ENCODE measurements at regions not wholly inside any gene's neighbourhood (a gene's known extent, or its start where the extent isn't known, plus 50 kb on each side); places are given as distances from the start of the nearest gene placed in this dataset.

DNA sequence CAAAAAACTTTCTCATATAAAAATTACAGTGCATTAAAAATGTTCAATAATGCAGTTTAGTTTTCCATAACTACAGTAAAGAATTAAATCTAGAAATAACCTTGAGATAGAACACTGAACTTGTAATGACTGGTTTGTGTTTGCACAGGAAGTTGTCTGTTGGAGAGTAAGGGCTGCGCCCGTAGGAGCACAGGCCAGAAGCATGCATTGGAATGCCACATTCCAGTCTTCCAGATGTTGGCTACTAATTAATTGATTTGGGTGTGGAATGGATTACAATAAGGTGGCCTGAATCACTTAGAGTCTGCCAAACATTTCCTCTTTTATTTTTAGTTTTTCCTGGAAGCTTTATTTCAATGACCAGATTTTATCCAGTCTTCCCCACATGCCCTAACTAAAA is 582.6 kb upstream of the MMS22L start:
- no peak overlapping the region for H3K56ac ChIP-seq (replicated peaks; ENCODE audit: insufficient read length, low read depth, low read length)
- ChIA-PET CTCF (ENCODE audit: partially characterized antibody) (no interaction called here), POLR2A (ENCODE audit: partially characterized antibody) (no interaction called here)
- no peaks in the 10 kb centered on the region for H3K27me3 ChIP-seq (replicated peaks in 1 of 4; ENCODE audit: control insufficient read depth in 3 of 4, extremely low read depth in 1 of 4, insufficient read depth in 3 of 4, low read length in 3 of 4)
- H3K9ac ChIP-seq (replicated peaks in 1 of 4; ENCODE audit: extremely low read depth in 1 of 4, low read depth in 3 of 4, low read length in 3 of 4) = no peak overlapping the region
- H3K4me3 ChIP-seq (ENCODE audit: extremely low read depth in 1 of 4, insufficient read depth in 2 of 4, low read depth in 3 of 4, low read length in 4 of 4) = no peak overlapping the region
- H4K91ac ChIP-seq (replicated peaks; ENCODE audit: insufficient read length, low read length) = no peak overlapping the region
- H3K79me2 ChIP-seq (ENCODE audit: control insufficient read depth in 1 of 2, insufficient read depth in 2 of 2, low read length in 2 of 2) = no peaks in the 10 kb centered on the region
- no peak overlapping the region for H4K8ac ChIP-seq (ENCODE audit: extremely low read depth, insufficient read depth, low read length)
- peak overlapping the region; percentile 52 for H4K5ac ChIP-seq (ENCODE audit: insufficient read length, low read depth, low read length)
- H2BK20ac ChIP-seq (ENCODE audit: low read length) = no peak overlapping the region
- no peaks in the 10 kb centered on the region for H3K9me3 ChIP-seq (ENCODE audit: insufficient read depth in 2 of 2, low read depth in 1 of 2, low read length in 1 of 2)
- no peaks in the 10 kb centered on the region for H4K20me1 ChIP-seq (replicated peaks in 1 of 2; ENCODE audit: control insufficient read depth in 1 of 2, insufficient read depth in 2 of 2, low read length in 2 of 2)
- no peak overlapping the region for H3K4me2 ChIP-seq (ENCODE audit: insufficient read depth in 1 of 2, low read depth in 2 of 2, low read length in 2 of 2)
- FAIRE-seq (no peak), DNase-seq (ENCODE audit: low read depth in 1 of 2, low spot score in 2 of 2) (no peak)
- H3K79me1 ChIP-seq (ENCODE audit: low read depth, low read length) = no peaks in the 10 kb centered on the region
- no peak overlapping the region for H2BK120ac ChIP-seq (replicated peaks; ENCODE audit: low read depth, low read length)
- H3K14ac ChIP-seq (ENCODE audit: insufficient read length) = no peak overlapping the region
- TF ChIP-seq TEAD4 (IDR thresholded peaks at IDR 0.05; ENCODE audit: low read depth, low read length) = peak; percentile 56; the same call in 1 of the 2 replicates
- TF ChIP-seq CHD2 (IDR thresholded peaks at IDR 0.05; ENCODE audit: low read length) = no peak
- 0 out of 2 replicates have a peak, but pooled peaks have one; percentile 31 for TF ChIP-seq TCF12 (IDR thresholded peaks at IDR 0.05; ENCODE audit: low read depth, low read length)
- H2BK5ac ChIP-seq (ENCODE audit: low read depth, low read length) = no peak overlapping the region
- H2BK15ac ChIP-seq (ENCODE audit: low read length) = no peak overlapping the region
- H3K27ac ChIP-seq (ENCODE audit: low read depth, low read length) = no peak overlapping the region
- no peaks in the 10 kb centered on the region for H3K36me3 ChIP-seq (ENCODE audit: control insufficient read depth in 2 of 4, insufficient read depth in 4 of 4, low read length in 3 of 4)
- peaks cover 0 to 5% (median 0%) of the 10 kb centered on the region in 4 experiments; a peak in 1 of 7 replicates for H3K4me1 ChIP-seq (replicated peaks in 1 of 4; ENCODE audit: control insufficient read depth in 3 of 4, insufficient read depth in 4 of 4, low read length in 3 of 4)
- no peak overlapping the region for H3K18ac ChIP-seq (ENCODE audit: extremely low read depth, low read length)
- no peaks in the 10 kb centered on the region for H3K23me2 ChIP-seq (ENCODE audit: low read depth, low read length)
- no peak overlapping the region for H2AK5ac ChIP-seq (ENCODE audit: low read depth, low read length)
- H3K23ac ChIP-seq (ENCODE audit: insufficient read length) = no peak overlapping the region
- H2AFZ ChIP-seq (ENCODE audit: low read length) = no peak overlapping the region
- WGBS, 2 experiments (ENCODE audit: extremely low coverage in 1 of 2, insufficient coverage in 1 of 2, insufficient read length in 1 of 2, insufficient replicate concordance in 2 of 2, low coverage in 1 of 2, low lambda C conversion rate in 2 of 2, missing lambda C conversion rate in 1 of 2) = 86% methylated on average over 2 of the region's 2 CpGs; no CpG with 5 or more reads in 1 of the 2 experiments
- H2BK12ac ChIP-seq (ENCODE audit: low read depth, low read length) = no peak overlapping the region
- H3K4ac ChIP-seq (replicated peaks; ENCODE audit: insufficient read length, low read depth, low read length) = no peak overlapping the region
